ENCODE measurements at regions not wholly inside any gene's neighbourhood (a gene's known extent, or its start where the extent isn't known, plus 50 kb on each side); places are given as distances from the start of the nearest gene placed in this dataset.

DNA sequence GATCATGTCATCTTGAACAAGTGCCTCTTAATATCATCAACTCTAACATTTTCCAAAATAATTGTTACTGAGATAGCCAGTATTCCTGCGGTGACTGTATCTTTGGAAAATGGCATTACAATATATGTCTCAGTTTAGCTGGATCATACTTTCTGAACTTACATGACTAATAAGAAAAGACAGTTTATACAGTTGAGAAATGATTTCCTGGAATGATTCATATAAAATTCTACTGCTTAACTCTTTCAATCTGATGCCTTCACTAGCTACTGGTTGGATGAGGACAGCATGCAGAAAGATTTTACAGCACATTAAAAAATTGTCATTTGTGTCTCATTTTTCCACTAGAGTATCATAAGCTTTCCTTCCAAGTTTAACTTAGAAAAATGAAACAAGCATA lies 302.1 kb downstream of the PCDH17 start:
- no peaks in the 10 kb centered on the region for H3K36me3 Mint-ChIP-seq (ENCODE audit: insufficient read depth, unreplicated experiment)
- H3K4me3 Mint-ChIP-seq (ENCODE audit: unreplicated experiment): no peak overlapping the region
- TF ChIP-seq, protein P1, sequence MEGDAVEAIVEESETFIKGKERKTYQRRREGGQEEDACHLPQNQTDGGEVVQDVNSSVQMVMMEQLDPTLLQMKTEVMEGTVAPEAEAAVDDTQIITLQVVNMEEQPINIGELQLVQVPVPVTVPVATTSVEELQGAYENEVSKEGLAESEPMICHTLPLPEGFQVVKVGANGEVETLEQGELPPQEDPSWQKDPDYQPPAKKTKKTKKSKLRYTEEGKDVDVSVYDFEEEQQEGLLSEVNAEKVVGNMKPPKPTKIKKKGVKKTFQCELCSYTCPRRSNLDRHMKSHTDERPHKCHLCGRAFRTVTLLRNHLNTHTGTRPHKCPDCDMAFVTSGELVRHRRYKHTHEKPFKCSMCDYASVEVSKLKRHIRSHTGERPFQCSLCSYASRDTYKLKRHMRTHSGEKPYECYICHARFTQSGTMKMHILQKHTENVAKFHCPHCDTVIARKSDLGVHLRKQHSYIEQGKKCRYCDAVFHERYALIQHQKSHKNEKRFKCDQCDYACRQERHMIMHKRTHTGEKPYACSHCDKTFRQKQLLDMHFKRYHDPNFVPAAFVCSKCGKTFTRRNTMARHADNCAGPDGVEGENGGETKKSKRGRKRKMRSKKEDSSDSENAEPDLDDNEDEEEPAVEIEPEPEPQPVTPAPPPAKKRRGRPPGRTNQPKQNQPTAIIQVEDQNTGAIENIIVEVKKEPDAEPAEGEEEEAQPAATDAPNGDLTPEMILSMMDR (IDR thresholded peaks at IDR 0.05; ENCODE audit: unreplicated experiment): no peak
- ChIA-PET CTCF (no interaction called here), POLR2A (interaction anchor here (0.7 kb wide), 1 partner anchor 224 kb away, joined by 3 read pairs; no protein-coding TSS in a partner anchor)
- no peaks in the 10 kb centered on the region for H3K4me1 Mint-ChIP-seq (ENCODE audit: insufficient read depth, unreplicated experiment)
- H3K9me3 Mint-ChIP-seq (ENCODE audit: unreplicated experiment): no peaks in the 10 kb centered on the region
- DNase-seq (ENCODE audit: unreplicated experiment): peak; percentile 14
- no TSS peak for BruUV-seq (replicated peaks)
- H3K27me3 Mint-ChIP-seq (ENCODE audit: insufficient read depth, unreplicated experiment): peaks cover 25% of the 10 kb centered on the region
- intact Hi-C loops (cut with micrococcal nuclease): no loop called here
- no peak overlapping the region for H3K27ac Mint-ChIP-seq (ENCODE audit: low read depth, unreplicated experiment)

DNA sequence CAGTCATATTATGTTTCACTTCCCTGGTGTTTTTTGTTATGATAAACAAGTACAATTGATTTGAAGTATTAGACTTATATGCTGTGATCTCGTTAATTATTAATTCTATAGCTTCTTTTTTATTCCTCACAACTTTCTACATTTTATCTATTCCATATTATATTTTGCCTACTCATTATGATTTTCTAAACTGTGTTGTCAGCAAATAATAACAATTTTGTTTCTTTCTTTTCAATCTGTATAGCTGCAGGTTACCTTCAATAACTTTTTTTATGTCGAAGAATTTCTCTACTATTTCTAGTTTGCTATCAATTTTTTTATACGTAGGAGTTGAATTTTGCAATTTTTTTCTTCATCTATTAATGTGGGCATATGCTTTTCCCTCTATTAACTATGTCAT lies 304.4 kb downstream of the PCDH17 start:
- Mint-ChIP-seq H3K9me3 (ENCODE audit: unreplicated experiment) (no peaks in the 10 kb centered on the region), H3K36me3 (ENCODE audit: insufficient read depth, unreplicated experiment) (no peaks in the 10 kb centered on the region), H3K4me1 (ENCODE audit: insufficient read depth, unreplicated experiment) (no peaks in the 10 kb centered on the region), H3K27ac (ENCODE audit: low read depth, unreplicated experiment) (no peak overlapping the region), H3K4me3 (ENCODE audit: unreplicated experiment) (no peak overlapping the region), H3K27me3 (ENCODE audit: insufficient read depth, unreplicated experiment) (peaks cover 33% of the 10 kb centered on the region)
- ChIA-PET POLR2A (no interaction called here), CTCF (no interaction called here)
- BruUV-seq (replicated peaks): no TSS peak
- DNase-seq (ENCODE audit: unreplicated experiment): no peak
- TF ChIP-seq, protein P1 (IDR thresholded peaks at IDR 0.05; ENCODE audit: unreplicated experiment): no peak
- intact Hi-C loops (cut with micrococcal nuclease): no loop called here

DNA sequence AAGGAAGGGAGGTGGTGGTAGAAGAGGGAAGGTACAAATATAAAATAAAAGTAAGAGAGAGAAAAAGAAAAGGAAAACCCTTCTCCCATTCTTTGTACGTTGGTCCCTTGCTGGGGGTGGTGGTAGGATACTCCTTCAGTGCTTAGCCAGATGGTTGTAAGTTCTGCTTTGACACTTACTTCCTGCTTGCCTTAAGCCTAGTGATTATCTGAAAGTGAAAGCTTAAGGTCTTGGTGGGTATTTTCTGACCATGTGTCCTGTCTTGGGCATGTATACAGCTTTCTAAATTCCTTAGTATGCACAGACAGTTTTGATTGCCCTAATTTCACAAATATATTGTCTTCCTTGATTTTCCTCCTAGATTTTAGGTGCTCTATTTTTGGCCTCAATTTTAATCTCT lies 314.8 kb downstream of the PCDH17 start:
- Mint-ChIP-seq H3K9me3 (ENCODE audit: unreplicated experiment) (peaks cover 7% of the 10 kb centered on the region), H3K36me3 (ENCODE audit: insufficient read depth, unreplicated experiment) (no peaks in the 10 kb centered on the region), H3K4me1 (ENCODE audit: insufficient read depth, unreplicated experiment) (no peaks in the 10 kb centered on the region), H3K4me3 (ENCODE audit: unreplicated experiment) (no peak overlapping the region), H3K27me3 (ENCODE audit: insufficient read depth, unreplicated experiment) (peaks cover 35% of the 10 kb centered on the region), H3K27ac (ENCODE audit: low read depth, unreplicated experiment) (no peak overlapping the region)
- DNase-seq (ENCODE audit: unreplicated experiment): peak; percentile 9
- ChIA-PET POLR2A (interaction anchor here (0.5 kb wide), 1 partner anchor 256 kb away, joined by 3 read pairs; no protein-coding TSS in a partner anchor), CTCF (no interaction called here)
- TF ChIP-seq, protein P1 (IDR thresholded peaks at IDR 0.05; ENCODE audit: unreplicated experiment): no peak
- intact Hi-C loops (cut with micrococcal nuclease): no loop called here
- no TSS peak for BruUV-seq (replicated peaks)

DNA sequence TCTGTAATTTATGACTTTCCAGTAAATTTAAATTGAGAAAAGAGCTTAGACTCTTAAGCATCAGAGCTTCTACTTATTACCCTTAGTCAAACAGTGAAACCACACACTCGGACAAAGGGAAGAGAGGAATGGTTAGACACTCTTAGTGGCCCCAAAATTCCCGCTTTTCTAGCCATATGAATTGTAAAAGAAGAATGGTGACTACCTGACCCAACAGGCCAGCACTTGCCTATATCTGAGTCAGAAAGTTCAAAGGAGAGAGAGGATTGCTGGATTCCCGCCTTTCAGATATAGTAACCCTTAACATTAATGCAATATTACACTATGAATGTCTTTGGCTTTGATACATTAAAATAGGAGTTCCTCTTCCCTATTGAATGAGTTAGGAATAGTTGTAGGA lies 317.3 kb downstream of the PCDH17 start:
- Mint-ChIP-seq H3K27me3 (ENCODE audit: insufficient read depth, unreplicated experiment) (peaks cover 31% of the 10 kb centered on the region), H3K9me3 (ENCODE audit: unreplicated experiment) (peaks cover 15% of the 10 kb centered on the region), H3K36me3 (ENCODE audit: insufficient read depth, unreplicated experiment) (no peaks in the 10 kb centered on the region), H3K4me3 (ENCODE audit: unreplicated experiment) (no peak overlapping the region), H3K27ac (ENCODE audit: low read depth, unreplicated experiment) (no peak overlapping the region), H3K4me1 (ENCODE audit: insufficient read depth, unreplicated experiment) (no peaks in the 10 kb centered on the region)
- BruUV-seq (replicated peaks): no TSS peak
- ChIA-PET POLR2A (no interaction called here), CTCF (no interaction called here)
- intact Hi-C loops (cut with micrococcal nuclease): no loop called here
- TF ChIP-seq, protein P1 (IDR thresholded peaks at IDR 0.05; ENCODE audit: unreplicated experiment): no peak
- peak; percentile 33 for DNase-seq (ENCODE audit: unreplicated experiment)
